Keratinocyte (primary cell): ENCODE measurements at regions not wholly inside any gene's neighbourhood (a gene's known extent, or its start where the extent isn't known, plus 50 kb on each side); places are given as distances from the start of the nearest gene placed in this dataset.

Experiments
- DNase-seq: peaks from one replicate; pipeline ENCODE4 v3.0.0-alpha.2; 2011; ENCODE audit warnings: low read depth, missing footprints, low spot score
- FAIRE-seq: peaks from 2 replicates; lab custom pipeline; 2011; peaks lifted over from hg19 to GRCh38; lab: Jason Lieb, UNC
- H2AFZ ChIP-seq: 2 replicates; pipeline ENCODE4 v1.6.0; 2012; ENCODE audit warnings: low read length, control low read depth, inconsistent platforms; ENCODE audit not compliant: control insufficient read depth
- H3K27ac ChIP-seq: 2 replicates; pipeline ENCODE4 v1.5.1; 2011; ENCODE audit warnings: low read length; ENCODE audit not compliant: control insufficient read depth, insufficient read depth
- H3K27me3 ChIP-seq: 3 replicates; pipeline ENCODE4 v1.6.0; 2011; ENCODE audit warnings: low read length; ENCODE audit not compliant: control insufficient read depth, insufficient read depth; ENCODE audit errors: extremely low read depth
- H3K36me3 ChIP-seq, 2 experiments: 2 replicates in 1 of 2; 3 replicates in 1 of 2; pipeline ENCODE4 v1.5.1; 2011; ENCODE audit warnings: low read length in 2 of 2, mild to moderate bottlenecking in 1 of 2; ENCODE audit not compliant: control insufficient read depth in 2 of 2, insufficient read depth in 2 of 2; ENCODE audit errors: extremely low read depth in 1 of 2
- H3K4me1 ChIP-seq: 3 replicates; pipeline ENCODE4 v1.5.1; 2011; ENCODE audit warnings: low read length; ENCODE audit not compliant: control insufficient read depth, insufficient read depth; ENCODE audit errors: extremely low read depth
- H3K4me2 ChIP-seq: 3 replicates; pipeline ENCODE4 v1.6.0; 2011; ENCODE audit warnings: low read depth, low read length; ENCODE audit not compliant: control insufficient read depth, insufficient read depth; ENCODE audit errors: extremely low read depth
- H3K4me3 ChIP-seq, 3 experiments: fragments of 200-600 bp in 1 of 3; sonication (generic) in 1 of 3; 2 replicates in 2 of 3; 3 replicates in 1 of 3; pipeline ENCODE4 v1.5.1; 2011 to 2016; ENCODE audit warnings: low read length in 3 of 3, mild to moderate bottlenecking in 3 of 3, control low read depth in 2 of 3, inconsistent platforms in 1 of 3, low read depth in 1 of 3, mixed read lengths in 1 of 3, mixed run types in 1 of 3, moderate library complexity in 1 of 3; ENCODE audit not compliant: control insufficient read depth in 2 of 3, insufficient read depth in 2 of 3; ENCODE audit errors: extremely low read depth in 1 of 3
- H3K79me2 ChIP-seq: 2 replicates; pipeline ENCODE4 v1.6.0; 2012; ENCODE audit warnings: low read length; ENCODE audit not compliant: control insufficient read depth, insufficient read depth
- H3K9ac ChIP-seq: 3 replicates; pipeline ENCODE4 v1.6.0; 2011; ENCODE audit warnings: low read length; ENCODE audit not compliant: control insufficient read depth, insufficient read depth; ENCODE audit errors: extremely low read depth
- H3K9me1 ChIP-seq: 3 replicates; pipeline ENCODE4 v1.6.0; 2011; ENCODE audit warnings: low read length; ENCODE audit not compliant: control insufficient read depth, insufficient read depth; ENCODE audit errors: extremely low read depth
- H3K9me3 ChIP-seq: 2 replicates; pipeline ENCODE4 v1.5.1; 2012; ENCODE audit warnings: low read depth, low read length; ENCODE audit not compliant: control insufficient read depth
- H4K20me1 ChIP-seq: 3 replicates; pipeline ENCODE4 v1.6.0; 2011; ENCODE audit warnings: low read length; ENCODE audit not compliant: control insufficient read depth, insufficient read depth; ENCODE audit errors: extremely low read depth
- EZH2 ChIP-seq: IDR thresholded peaks from one replicate; pipeline ENCODE4 v1.6.1; 2012; ENCODE audit warnings: inconsistent platforms, mild to moderate bottlenecking, low read length, moderate library complexity
- dilution Hi-C: fragments of 300-500 bp; cut with MboI; formaldehyde crosslinking; loops from one replicate; pipeline ENCODE4 v1.7.0; 2020; ENCODE audit warnings: low sequenced_read_pairs; ENCODE audit not compliant: extremely low pct_ligation_motif_present
- TF ChIP-seq, protein P1 (sequence below), 3 experiments: IDR thresholded peaks in 1 of 3; conservative IDR thresholded peaks in 1 of 3; optimal IDR thresholded peaks in 1 of 3; 2 replicates in 2 of 3; 3 replicates in 1 of 3; pipeline versions ENCODE3 to v1.5.1; 2011; ENCODE audit warnings: low read length in 3 of 3, mild to moderate bottlenecking in 3 of 3, moderate library complexity in 2 of 3, control low read depth in 1 of 3, inconsistent platforms in 1 of 3; ENCODE audit not compliant: insufficient read depth in 2 of 3; ENCODE audit errors: extremely low read depth in 1 of 3

DNA sequence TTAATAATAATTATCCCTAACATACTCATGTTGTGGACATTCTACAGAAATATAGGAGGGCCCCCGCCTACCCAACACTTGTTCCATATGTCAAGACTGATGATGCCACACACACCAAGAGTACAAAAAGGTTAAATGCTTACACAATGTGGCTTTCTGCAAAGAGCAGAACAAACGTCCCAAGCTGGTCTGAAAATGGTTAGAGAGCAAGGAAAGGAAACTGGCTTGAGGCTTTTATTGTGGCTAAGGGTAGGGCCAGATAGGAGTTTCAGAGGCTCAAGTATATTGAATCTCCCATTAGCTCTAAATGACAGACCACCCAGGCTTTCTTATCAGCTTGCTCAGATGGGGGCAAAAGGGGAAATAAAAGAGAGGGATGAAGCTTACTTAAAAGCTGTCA is 134.1 kb upstream of the C1QTNF7 start:
- Histone ChIP-seq H4K20me1 (no peaks in the 10 kb centered on the region), H3K36me3 (no peaks in the 10 kb centered on the region), H3K4me2 (no peak overlapping the region), H3K27ac (no peak overlapping the region), H3K9me1 (no peaks in the 10 kb centered on the region), H3K9me3 (no peaks in the 10 kb centered on the region), H3K79me2 (no peaks in the 10 kb centered on the region), H3K27me3 (no peaks in the 10 kb centered on the region), H3K9ac (no peak overlapping the region), H2AFZ (no peak overlapping the region), H3K4me3 (no peak overlapping the region), H3K4me1 (no peaks in the 10 kb centered on the region)
- DNase-seq (no peak), FAIRE-seq (no peak)
- dilution Hi-C loops: no loop called here
- TF ChIP-seq, protein P1, sequence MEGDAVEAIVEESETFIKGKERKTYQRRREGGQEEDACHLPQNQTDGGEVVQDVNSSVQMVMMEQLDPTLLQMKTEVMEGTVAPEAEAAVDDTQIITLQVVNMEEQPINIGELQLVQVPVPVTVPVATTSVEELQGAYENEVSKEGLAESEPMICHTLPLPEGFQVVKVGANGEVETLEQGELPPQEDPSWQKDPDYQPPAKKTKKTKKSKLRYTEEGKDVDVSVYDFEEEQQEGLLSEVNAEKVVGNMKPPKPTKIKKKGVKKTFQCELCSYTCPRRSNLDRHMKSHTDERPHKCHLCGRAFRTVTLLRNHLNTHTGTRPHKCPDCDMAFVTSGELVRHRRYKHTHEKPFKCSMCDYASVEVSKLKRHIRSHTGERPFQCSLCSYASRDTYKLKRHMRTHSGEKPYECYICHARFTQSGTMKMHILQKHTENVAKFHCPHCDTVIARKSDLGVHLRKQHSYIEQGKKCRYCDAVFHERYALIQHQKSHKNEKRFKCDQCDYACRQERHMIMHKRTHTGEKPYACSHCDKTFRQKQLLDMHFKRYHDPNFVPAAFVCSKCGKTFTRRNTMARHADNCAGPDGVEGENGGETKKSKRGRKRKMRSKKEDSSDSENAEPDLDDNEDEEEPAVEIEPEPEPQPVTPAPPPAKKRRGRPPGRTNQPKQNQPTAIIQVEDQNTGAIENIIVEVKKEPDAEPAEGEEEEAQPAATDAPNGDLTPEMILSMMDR (optimal IDR thresholded peaks at IDR 0.05 in 1 of 3, IDR thresholded peaks at IDR 0.05 in 1 of 3, conservative IDR thresholded peaks at IDR 0.05 in 1 of 3; ENCODE audit: extremely low read depth in 1 of 3, insufficient read depth in 2 of 3, low read length in 3 of 3): no peak
- TF ChIP-seq EZH2: no peak

DNA sequence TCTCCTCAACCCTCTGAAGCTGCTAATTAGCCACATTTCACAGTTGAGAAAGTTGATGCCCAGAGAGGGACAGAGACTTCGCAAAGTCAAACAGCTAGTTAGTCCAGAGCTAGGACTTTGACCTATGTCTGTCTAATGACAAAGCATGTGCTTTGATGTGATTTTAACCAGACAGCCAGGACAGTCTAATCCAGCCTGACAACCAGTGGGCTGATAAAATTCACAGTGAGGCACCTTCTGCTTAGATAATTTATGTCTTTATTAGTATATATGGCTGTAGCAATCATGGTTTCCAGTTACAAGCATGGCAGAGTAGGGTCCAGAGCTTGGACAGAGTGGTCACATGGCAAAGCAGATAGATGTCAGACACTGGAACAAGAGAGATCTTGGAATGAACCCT is 133.6 kb upstream of the C1QTNF7 start:
- dilution Hi-C loops: no loop called here
- H3K9me3 ChIP-seq: no peaks in the 10 kb centered on the region
- FAIRE-seq: no peak

More for the DNA sequence above, 133.6 kb upstream of the C1QTNF7 start:
- Histone ChIP-seq H3K4me3 (no peak overlapping the region), H4K20me1 (no peaks in the 10 kb centered on the region), H3K27ac (no peak overlapping the region), H3K79me2 (no peaks in the 10 kb centered on the region), H3K9ac (no peak overlapping the region), H3K4me1 (no peaks in the 10 kb centered on the region), H3K27me3 (no peaks in the 10 kb centered on the region), H3K9me1 (no peaks in the 10 kb centered on the region), H2AFZ (no peak overlapping the region), H3K4me2 (no peak overlapping the region), H3K36me3 (no peaks in the 10 kb centered on the region)
- DNase-seq: no peak
- no peak for TF ChIP-seq EZH2
- TF ChIP-seq, protein P1 (optimal IDR thresholded peaks at IDR 0.05 in 1 of 3, IDR thresholded peaks at IDR 0.05 in 1 of 3, conservative IDR thresholded peaks at IDR 0.05 in 1 of 3; ENCODE audit: extremely low read depth in 1 of 3, insufficient read depth in 2 of 3, low read length in 3 of 3): no peak
